Breast epithelium (tissue), 4 donors: ENCODE measurements at regions not wholly inside any gene's neighbourhood (a gene's known extent, or its start where the extent isn't known, plus 50 kb on each side); places are given as distances from the start of the nearest gene placed in this dataset.

ENCODE experiments used
- DNase-seq, 2 donors: peaks; one replicate each; pipeline ENCODE4 v3.0.0-alpha.2; 2019; ENCODE audit warnings: low spot score in 2 of 2
- H3K27ac ChIP-seq, 2 donors: fragments of 200-600 bp; sonication (generic) in 1 of 2; one replicate each; pipeline ENCODE4 v1.5.1; 2016 to 2019; ENCODE audit warnings: mild to moderate bottlenecking in 1 of 2
- H3K27me3 ChIP-seq, 2 donors: fragments of 200-600 bp; sonication (generic) in 1 of 2; one replicate each; pipeline versions ENCODE4 v1.5.1 to v1.6.0; 2017 to 2019; ENCODE audit warnings: control low read depth in 1 of 2, mild to moderate bottlenecking in 1 of 2
- H3K36me3 ChIP-seq: fragments of 200-600 bp; one replicate; pipeline ENCODE4 v1.5.1; 2019
- H3K4me1 ChIP-seq, 2 donors: fragments of 200-600 bp; sonication (generic); one replicate each; pipeline ENCODE4 v1.5.1; 2016 to 2019; ENCODE audit warnings: control low read depth in 1 of 2
- H3K4me3 ChIP-seq, 3 donors: fragments of 200-600 bp; sonication (generic); 1 replicate in 2 of 3; 2 replicates in 1 of 3; pipeline ENCODE4 v1.5.1; 2016 to 2019; ENCODE audit warnings: mild to moderate bottlenecking in 3 of 3, moderate library complexity in 2 of 3
- H3K9me3 ChIP-seq, 2 donors: fragments of 200-600 bp; sonication (generic) in 1 of 2; one replicate each; pipeline ENCODE4 v1.5.1; 2016 to 2019; ENCODE audit warnings: control low read depth in 1 of 2
- CTCF ChIP-seq, 3 donors: fragments of 450-650 bp; IDR thresholded peaks; one replicate each; pipeline ENCODE4 v1.5.1; 2016 to 2017; ENCODE audit warnings: antibody characterized with exemption in 3 of 3, mild to moderate bottlenecking in 3 of 3, moderate library complexity in 3 of 3
- POLR2A ChIP-seq: fragments of 450-650 bp; IDR thresholded peaks from one replicate; pipeline ENCODE4 v1.6.1; 2016; ENCODE audit warnings: antibody characterized with exemption, mild to moderate bottlenecking, moderate library complexity
- POLR2AphosphoS5 ChIP-seq, 3 donors: sonication (generic); formaldehyde crosslinking; IDR thresholded peaks; one replicate each; pipeline ENCODE4 v1.6.1; 2017; ENCODE audit warnings: antibody characterized with exemption in 3 of 3
- intact Hi-C: fragments of 100-400 bp; cut with DNase I; formaldehyde crosslinking; loops from one replicate; pipeline ENCODE4 v1.15.1; 2023; ENCODE audit warnings: low total_unique reads

- TF ChIP-seq CTCF (IDR thresholded peaks at IDR 0.05) (no peak), POLR2A (no peak), POLR2AphosphoS5 (IDR thresholded peaks at IDR 0.05) (no peak)
- Histone ChIP-seq H3K27ac (no peak overlapping the region), H3K4me3 (no peak overlapping the region), H3K27me3 (no peaks in the 10 kb centered on the region), H3K9me3 (peaks cover 0 to 6% of the 10 kb centered on the region in 2 donors), H3K4me1 (no peaks in the 10 kb centered on the region), H3K36me3 (no peaks in the 10 kb centered on the region)
- no peak for DNase-seq
- intact Hi-C loops = no loop called here
Measured at GRCh38 chr20:52754366-52754765, 217.8 kb upstream of the TSHZ2 start.

- Histone ChIP-seq H3K27ac (no peak overlapping the region), H3K4me1 (no peaks in the 10 kb centered on the region), H3K27me3 (no peaks in the 10 kb centered on the region), H3K4me3 (no peak overlapping the region), H3K9me3 (peaks cover 0 to 6% of the 10 kb centered on the region in 2 donors), H3K36me3 (no peaks in the 10 kb centered on the region)
- TF ChIP-seq CTCF (IDR thresholded peaks at IDR 0.05) = no peak
- no peak for DNase-seq
- intact Hi-C loops = no loop called here
Measured at GRCh38 chr20:52752023-52752422, 220.1 kb upstream of the TSHZ2 start.

DNA sequence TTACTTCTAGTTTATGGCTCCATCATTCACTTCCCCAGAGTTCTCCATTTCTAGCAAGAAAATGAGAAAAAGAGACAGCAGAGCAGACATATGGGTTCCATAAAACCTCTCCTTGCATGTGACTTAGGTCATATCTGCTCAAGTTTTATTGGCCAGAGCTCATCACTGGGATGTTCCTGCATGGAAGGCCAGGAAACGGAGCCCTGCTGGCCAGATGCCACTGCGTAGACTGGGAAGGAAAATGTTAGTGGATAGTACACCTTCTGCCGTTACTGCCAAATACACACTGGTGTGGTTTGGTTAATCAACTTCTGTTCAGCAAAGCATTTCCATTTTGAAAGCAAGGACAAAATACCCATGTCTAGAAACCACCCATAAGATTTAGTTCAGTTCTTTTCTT, 220.6 kb upstream of the TSHZ2 start:
- no peak overlapping the region for H3K4me3 ChIP-seq
- no peak for TF ChIP-seq CTCF (IDR thresholded peaks at IDR 0.05)
- no peak for TF ChIP-seq POLR2A
- no peak for TF ChIP-seq POLR2AphosphoS5 (IDR thresholded peaks at IDR 0.05)
- H3K36me3 ChIP-seq = no peaks in the 10 kb centered on the region
- H3K9me3 ChIP-seq = peaks cover 0 to 6% of the 10 kb centered on the region in 2 donors
- H3K27ac ChIP-seq = no peak overlapping the region
- intact Hi-C loops = no loop called here
- DNase-seq = no peak
- no peaks in the 10 kb centered on the region for H3K27me3 ChIP-seq
- H3K4me1 ChIP-seq = no peaks in the 10 kb centered on the region

GRCh38 chr20:52749938-52750337, 222.2 kb upstream of the TSHZ2 start:
- intact Hi-C loops = no loop called here

GRCh38 chr20:52748990-52749389, 223.2 kb upstream of the TSHZ2 start:
- H3K27me3 ChIP-seq = no peaks in the 10 kb centered on the region
- H3K4me1 ChIP-seq = no peaks in the 10 kb centered on the region
- intact Hi-C loops = no loop called here
- no peak for TF ChIP-seq CTCF (IDR thresholded peaks at IDR 0.05)
- no peak for TF ChIP-seq POLR2A
- TF ChIP-seq POLR2AphosphoS5 (IDR thresholded peaks at IDR 0.05) = no peak
- DNase-seq = no peak
- H3K4me3 ChIP-seq = no peak overlapping the region
- no peaks in the 10 kb centered on the region for H3K36me3 ChIP-seq
- H3K9me3 ChIP-seq = peaks cover 0 to 1% of the 10 kb centered on the region in 2 donors
- H3K27ac ChIP-seq = no peak overlapping the region

More at GRCh38 chr20:52749938-52750337, 222.2 kb upstream of the TSHZ2 start:
- no peak overlapping the region for H3K4me3 ChIP-seq
- no peaks in the 10 kb centered on the region for H3K36me3 ChIP-seq
- TF ChIP-seq POLR2A (no peak), POLR2AphosphoS5 (IDR thresholded peaks at IDR 0.05) (no peak), CTCF (IDR thresholded peaks at IDR 0.05) (no peak)
- no peaks in the 10 kb centered on the region for H3K27me3 ChIP-seq
- H3K27ac ChIP-seq = no peak overlapping the region
- H3K4me1 ChIP-seq = no peaks in the 10 kb centered on the region
- no peak for DNase-seq
- peaks cover 0 to 6% of the 10 kb centered on the region in 2 donors for H3K9me3 ChIP-seq
